ENCODE measurements at regions not wholly inside any gene's neighbourhood (a gene's known extent, or its start where the extent isn't known, plus 50 kb on each side); places are given as distances from the start of the nearest gene placed in this dataset.

DNA sequence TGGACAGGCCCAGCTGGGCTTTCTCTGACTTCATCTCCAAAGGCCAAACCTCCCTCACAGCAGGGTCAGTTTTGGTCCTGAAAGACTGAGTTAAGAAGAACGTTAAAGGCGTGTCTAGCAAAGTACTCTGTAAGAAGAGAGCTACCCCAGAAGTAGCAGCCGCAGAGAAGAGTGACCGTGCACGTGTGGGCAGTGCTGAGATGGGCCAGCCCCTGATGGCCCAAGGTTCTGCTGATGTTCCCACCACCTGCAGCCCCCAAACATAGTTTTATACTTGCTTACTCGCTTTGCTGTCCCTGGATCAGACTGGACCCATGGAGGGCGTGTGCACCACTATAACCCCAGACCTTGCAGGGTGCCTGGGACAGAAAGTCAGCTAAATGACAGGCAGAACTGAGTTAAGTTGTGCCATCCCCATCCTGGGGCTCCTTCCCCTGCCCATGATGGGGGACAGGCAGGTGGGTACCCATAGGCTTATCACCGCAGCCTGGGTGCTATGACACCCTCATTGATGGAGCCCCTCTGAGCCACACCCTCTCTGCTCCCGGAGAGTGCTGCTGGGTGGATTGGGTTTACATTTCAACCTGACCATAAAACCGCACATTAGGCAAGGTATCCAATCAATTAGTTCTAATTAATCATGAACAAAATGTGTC, 367.3 kb upstream of the HS6ST1 start:
- no peak for DNase-seq
- intact Hi-C loops (cut with DNase I) = no loop called here

DNA sequence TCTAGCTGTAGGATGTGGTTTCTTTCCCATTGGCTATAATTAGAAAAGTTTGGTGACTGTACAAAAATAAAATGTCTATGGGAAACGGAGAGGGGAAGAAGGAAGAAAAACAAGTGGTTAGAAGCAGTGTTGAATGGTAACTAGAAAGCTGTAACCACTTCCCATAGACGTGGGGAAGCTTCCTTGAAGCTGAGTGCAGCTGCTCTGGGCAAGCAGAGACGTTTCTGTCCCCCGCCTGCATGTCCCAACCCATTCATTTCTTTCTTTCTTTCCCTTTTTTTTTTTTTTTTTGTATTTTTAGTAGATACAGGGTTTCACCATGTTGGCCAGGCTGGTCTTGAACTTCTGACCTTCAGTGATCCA, 367.8 kb upstream of the HS6ST1 start:
- DNase-seq = no peak
- intact Hi-C loops (cut with DNase I) = no loop called here

DNA sequence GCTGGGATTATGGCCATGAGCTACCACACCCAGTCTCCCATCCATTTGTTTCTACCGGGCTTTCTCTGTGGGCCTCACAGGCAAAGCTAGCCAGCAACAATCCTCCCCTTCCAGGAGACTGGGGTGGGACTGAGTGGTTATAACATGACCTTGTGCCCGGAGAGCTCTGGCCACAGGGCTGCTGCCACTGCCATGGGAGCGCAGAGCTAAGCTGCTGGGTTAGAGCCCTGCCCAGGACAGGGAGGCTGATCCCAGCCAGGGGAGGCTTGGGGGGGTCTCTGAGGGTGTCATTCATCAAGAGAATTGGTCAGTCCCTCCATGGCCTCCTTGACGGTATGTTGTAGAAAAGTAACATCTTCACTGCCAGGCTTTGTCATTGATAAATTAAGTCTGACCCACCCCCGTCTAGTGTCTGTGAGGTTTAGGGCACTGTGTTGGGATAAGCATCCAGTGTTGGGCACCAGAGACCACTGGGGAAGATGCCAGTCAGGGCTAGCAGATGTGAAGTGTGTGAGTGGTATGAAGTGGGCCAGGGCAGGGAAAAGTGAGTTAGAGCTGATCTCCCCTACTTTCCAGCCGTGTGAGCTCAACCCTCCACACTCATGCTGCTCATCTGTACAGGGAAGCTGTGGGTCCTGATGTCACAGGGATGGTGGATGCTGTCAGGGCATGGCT, 368.4 kb upstream of the HS6ST1 start:
- DNase-seq = no peak
- intact Hi-C loops (cut with DNase I) = no loop called here

DNA sequence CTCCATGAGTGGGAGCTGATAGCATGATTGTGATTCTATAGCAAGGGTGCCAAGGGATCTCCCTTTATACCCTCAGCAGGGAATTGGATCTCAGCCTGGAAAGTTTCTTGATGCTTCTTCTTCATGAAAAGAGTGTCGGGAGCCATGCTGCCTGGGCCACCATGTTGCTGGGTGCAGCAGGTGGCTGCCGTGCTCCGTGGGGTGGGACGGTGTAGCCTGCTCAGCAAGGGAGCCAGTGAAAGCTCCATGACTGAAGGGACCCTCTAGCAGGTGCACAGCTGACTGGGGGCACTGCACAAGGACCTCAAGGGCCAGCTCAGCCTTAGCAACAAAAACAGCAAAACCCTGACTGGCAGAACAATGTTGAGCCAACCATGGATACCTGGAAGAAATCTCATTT, 368.9 kb upstream of the HS6ST1 start:
- intact Hi-C loops (cut with DNase I) = no loop called here
- no peak for DNase-seq

DNA sequence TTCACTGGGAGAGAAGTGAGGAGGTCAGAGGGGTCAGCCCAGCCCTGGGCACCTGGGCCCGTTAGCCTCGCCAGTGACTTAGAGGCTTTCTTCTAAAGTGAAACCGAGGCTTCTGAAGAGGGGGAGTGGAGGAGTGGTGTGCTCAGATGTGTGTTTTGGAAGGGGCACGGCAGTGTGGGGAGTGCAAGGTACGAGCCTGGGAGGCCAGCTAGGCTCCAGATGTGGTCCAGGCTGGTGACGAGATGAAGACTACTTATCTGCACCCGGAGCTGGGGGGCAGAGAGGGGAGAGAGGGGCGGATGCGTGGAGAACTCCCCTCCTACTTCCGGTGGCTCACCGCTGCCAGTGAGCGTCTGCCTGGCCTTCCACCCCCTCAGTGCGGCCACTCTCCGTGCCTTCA, 371.3 kb upstream of the HS6ST1 start:
- intact Hi-C loops (cut with DNase I) = no loop called here
- DNase-seq = peak in 1 of 10 donors; percentile 49

- DNase-seq = no peak
- intact Hi-C loops (cut with DNase I) = no loop called here
These were observed 371.8 kb upstream of the HS6ST1 start for GRCh38 chr2:128690431-128690830.

- intact Hi-C loops (cut with DNase I) = no loop called here
- DNase-seq = peak in 1 of 10 donors; percentile 54
These were observed 372.2 kb upstream of the HS6ST1 start for GRCh38 chr2:128690869-128691268.

DNA sequence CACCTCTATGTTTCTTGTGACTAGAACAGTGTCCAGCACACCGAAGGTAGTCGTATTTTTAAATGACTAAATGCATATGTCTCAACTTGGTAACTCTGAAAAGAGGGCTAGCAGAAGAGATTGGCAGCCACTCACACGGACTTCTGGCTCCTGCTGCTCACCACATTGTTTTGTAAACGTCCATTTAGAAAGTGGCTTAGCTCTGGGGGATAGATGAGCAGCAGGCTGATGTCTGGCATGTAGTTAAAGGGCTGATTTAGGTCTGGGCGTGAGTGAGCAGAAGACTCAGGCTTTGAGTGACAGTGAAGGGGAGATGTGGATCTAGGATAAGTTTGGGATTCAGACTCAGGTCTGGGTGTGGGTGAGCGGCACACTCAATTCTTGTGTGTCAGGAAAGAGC, 372.9 kb upstream of the HS6ST1 start:
- DNase-seq = no peak
- intact Hi-C loops (cut with DNase I) = no loop called here

DNA sequence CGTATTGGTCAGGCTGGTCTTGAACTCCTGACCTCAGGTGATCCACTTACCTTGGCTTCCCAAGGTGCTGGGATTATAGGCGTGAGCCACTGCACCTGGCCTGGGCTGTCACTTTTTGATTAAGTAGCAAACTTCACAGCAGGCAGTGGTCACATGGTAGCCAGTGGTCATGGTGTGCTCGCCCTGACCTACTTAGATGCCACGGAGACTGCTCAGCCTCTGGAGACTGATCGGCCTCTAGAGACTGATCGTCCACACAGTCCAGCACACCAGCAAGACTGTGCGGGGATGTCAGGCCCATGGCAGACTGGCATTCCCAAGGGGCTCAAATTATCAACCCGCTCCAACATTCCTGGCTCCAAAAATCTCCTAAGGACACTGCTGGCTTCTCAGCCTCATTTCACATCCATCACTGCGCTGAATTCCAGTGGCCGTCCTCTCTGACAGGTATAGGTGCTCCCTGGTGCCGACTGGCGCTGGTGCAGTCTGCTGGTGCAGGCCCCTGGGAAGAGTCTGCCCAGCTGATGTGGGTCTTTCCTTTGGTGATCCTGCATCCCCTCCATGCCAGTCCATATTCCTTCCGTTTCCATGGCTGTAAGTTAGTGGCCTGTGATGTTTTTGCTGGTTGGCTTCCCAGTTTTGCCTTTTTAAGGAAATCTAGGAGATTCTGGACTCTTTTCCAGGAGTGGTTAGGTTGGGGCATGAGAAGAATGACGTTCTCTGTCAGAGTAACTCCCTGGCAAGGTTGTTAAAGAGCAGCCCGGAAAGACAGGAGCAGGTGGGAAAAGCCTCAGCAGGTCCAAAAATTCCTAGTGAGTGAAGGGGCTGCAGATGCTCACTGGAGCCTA, 374.5 kb upstream of the HS6ST1 start:
- DNase-seq = no peak
- intact Hi-C loops (cut with DNase I) = no loop called here

- intact Hi-C loops (cut with DNase I) = no loop called here
- DNase-seq = no peak
These were observed 375.0 kb upstream of the HS6ST1 start for GRCh38 chr2:128693743-128694029.

DNA sequence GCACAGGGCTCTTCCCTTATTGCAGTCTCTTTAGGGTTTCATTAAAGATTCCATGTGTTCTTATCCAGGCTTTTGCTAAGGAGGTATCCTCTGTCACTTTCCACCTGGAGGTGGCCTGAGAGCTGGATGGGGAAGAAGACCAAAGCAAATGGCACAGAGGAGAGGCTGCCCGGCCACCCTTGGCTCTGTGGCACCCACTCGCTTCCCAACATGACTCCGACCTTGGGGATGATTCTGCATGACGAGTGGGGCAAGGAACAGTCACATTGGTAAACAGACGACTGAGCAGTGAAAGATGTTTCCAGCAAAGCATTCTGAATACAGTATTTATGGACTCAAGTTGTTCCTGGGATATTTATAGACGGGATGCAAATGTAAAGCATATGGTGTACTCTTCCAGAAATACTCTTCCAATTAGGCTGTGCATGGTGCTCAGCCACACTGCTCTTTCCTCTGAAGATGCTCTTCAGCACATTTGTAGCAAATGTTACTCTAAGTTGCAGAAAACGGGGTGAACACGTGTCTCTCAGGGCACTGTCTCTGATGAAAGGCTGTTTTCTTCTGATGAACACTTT, 377.1 kb upstream of the HS6ST1 start:
- peak in 2 of 10 donors; percentile 19 to 78 for DNase-seq
- intact Hi-C loops (cut with DNase I) = no loop called here

DNA sequence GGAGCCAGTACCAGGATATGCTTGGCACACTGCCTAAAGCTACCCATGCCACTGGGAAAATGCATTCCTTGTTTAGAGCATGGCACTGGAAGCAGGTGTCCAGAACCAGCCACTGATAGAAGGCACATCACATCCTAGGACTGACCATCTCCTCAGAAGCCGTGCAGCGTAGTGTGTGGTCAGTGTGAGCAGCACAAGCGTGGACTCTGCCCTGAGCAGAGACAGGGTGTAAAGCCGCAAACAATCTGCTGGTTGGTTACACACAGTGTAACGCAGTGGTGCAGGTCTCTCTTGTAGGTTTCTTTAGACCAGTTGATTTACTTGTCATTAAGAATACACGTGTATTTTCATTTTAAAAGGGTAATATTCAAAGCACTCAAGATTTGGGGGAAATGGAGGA, 377.8 kb upstream of the HS6ST1 start:
- intact Hi-C loops (cut with DNase I) = no loop called here

DNA sequence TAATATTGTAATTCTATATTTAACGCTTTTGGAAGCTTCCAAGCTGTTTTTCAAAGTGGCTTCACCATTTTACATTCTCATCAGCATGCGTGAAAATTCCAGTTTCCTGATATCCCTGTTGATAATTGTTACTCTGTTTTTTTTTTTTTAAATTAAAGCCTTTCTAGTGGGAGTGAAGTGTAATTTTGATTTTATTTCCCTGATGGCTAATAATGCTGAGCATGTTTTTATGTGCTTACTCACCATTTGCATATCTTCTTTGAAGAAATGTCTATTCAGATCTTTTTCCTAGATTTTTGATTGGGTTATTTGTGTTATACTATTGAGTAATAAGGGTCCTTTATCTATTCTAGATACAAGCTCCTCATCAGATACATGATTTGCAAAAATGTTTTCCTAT, 382.8 kb upstream of the HS6ST1 start:
- intact Hi-C loops (cut with DNase I) = no loop called here
- DNase-seq = no peak

More for the DNA sequence above, 377.8 kb upstream of the HS6ST1 start:
- DNase-seq = peak in 1 of 10 donors; percentile 33

- intact Hi-C loops (cut with DNase I) = no loop called here
- DNase-seq = no peak
These were observed 383.9 kb upstream of the HS6ST1 start for GRCh38 chr2:128702616-128703015.

DNA sequence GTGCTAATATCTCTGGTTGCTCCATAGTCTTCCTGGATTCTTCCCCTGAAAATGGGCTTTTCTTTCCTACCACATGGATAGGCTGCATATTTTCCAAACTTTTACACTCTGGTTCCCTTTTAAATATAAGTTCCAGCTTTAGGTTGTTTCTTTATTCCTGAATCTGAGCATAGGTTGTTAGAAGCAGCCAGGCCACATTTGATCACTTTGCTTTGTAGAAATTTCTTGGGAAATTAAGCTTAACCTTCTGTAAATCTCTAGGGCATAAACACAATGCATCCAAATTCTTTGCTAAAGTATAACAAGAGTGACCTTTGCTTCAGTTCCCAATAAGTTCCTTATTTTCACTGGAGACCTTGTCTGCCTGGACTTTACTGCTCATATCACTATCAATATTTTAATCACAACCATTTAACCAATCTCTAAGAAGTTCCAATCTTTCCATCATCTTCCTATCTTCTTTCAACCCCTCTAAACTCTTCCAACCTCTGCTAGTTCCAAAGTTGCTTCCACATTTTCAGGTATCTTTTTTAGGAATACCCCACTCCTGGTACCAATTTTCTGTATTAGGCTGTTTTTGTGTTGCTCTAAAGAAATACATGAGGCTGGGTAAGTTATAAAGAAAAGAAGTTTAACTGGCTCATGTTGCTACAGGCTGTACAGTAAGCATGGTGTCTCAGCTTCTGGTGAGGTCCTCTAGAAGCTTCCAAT, 389.6 kb upstream of the HS6ST1 start:
- intact Hi-C loops (cut with DNase I) = no loop called here
- no peak for DNase-seq

- DNase-seq = no peak
- intact Hi-C loops (cut with DNase I) = no loop called here
These were observed 391.6 kb upstream of the HS6ST1 start for GRCh38 chr2:128710242-128710641.

DNA sequence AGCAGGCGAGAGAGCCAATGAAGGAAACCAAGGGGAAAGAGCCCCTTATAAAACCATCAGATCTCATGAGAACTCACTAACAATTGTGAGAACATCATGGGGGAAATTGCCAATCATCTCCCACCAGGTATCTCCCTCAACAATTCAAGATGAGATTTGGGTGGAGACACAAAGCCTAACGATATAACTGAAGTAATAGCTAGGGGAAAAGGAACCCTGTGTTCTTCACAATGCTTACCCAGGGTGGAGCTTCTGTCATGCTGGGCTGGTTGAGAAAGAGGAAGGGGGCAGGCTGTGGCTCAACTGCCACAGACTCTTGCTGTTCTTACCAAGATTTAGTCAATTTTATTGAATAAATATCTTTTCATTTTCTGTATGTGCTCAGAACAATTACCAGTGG, 392.1 kb upstream of the HS6ST1 start:
- intact Hi-C loops (cut with DNase I) = no loop called here

GRCh38 chr2:128714285-128714684, 395.6 kb upstream of the HS6ST1 start:
- peak in 1 of 10 donors; percentile 68 for DNase-seq

More for the DNA sequence above, 392.1 kb upstream of the HS6ST1 start:
- DNase-seq = no peak

GRCh38 chr2:128714851-128715312, 396.2 kb upstream of the HS6ST1 start:
- DNase-seq = peak in 1 of 10 donors; percentile 37
- intact Hi-C loops (cut with DNase I) = no loop called here

More at GRCh38 chr2:128714285-128714684, 395.6 kb upstream of the HS6ST1 start:
- intact Hi-C loops (cut with DNase I) = no loop called here

- intact Hi-C loops (cut with DNase I) = no loop called here
- no peak for DNase-seq
These were observed 396.7 kb upstream of the HS6ST1 start for GRCh38 chr2:128715360-128715759.

GRCh38 chr2:128716299-128716721, 397.6 kb upstream of the HS6ST1 start:
- intact Hi-C loops (cut with DNase I) = no loop called here
- DNase-seq = no peak

Measured in posterior cingulate gyrus (tissue), 11 donors.